Gastrocnemius medialis (tissue), 4 donors: ENCODE measurements at regions not wholly inside any gene's neighbourhood (a gene's known extent, or its start where the extent isn't known, plus 50 kb on each side); places are given as distances from the start of the nearest gene placed in this dataset.

Experiments
- CTCF ChIP-seq, 5 experiments: fragments of 450-650 bp in 3 of 5; fragments of 200-600 bp in 2 of 5; sonication (generic) in 2 of 5; IDR thresholded peaks in 4 of 5; conservative IDR thresholded peaks in 1 of 5; 1 replicate in 4 of 5; 2 replicates in 1 of 5; pipeline ENCODE4 v1.5.1; 2016 to 2019; ENCODE audit warnings: antibody characterized with exemption in 5 of 5, mild to moderate bottlenecking in 3 of 5, moderate library complexity in 3 of 5
- POLR2A ChIP-seq, 2 donors: fragments of 450-650 bp; IDR thresholded peaks; one replicate each; pipeline ENCODE4 v1.6.1; 2017; ENCODE audit warnings: antibody characterized with exemption in 2 of 2, mild to moderate bottlenecking in 2 of 2, moderate library complexity in 2 of 2

GRCh38 chr10:20949967-20950366, 52.9 kb upstream of the NEBL start:
- TF ChIP-seq POLR2A (IDR thresholded peaks at IDR 0.05) (no peak), CTCF (IDR thresholded peaks at IDR 0.05 in 4 of 5, conservative IDR thresholded peaks at IDR 0.05 in 1 of 5) (no peak)
